HAP-1 (cell line): ENCODE measurements at regions not wholly inside any gene's neighbourhood (a gene's known extent, or its start where the extent isn't known, plus 50 kb on each side); places are given as distances from the start of the nearest gene placed in this dataset.
"Not testable (repeated sequence)": the region's sequence is repeated elsewhere in the genome, so short reads cannot be mapped to it uniquely, and the experiment has no call there.

Experiments
- DNase-seq, 2 experiments: peaks; one replicate each; pipeline ENCODE4 v3.0.0-alpha.2; 2016 to 2020; ENCODE audit warnings: low spot score in 2 of 2
- H3K27me3 ChIP-seq: fragments of 250-450 bp; sonication (Bioruptor Pico); 2 replicates; pipeline ENCODE4 v1.5.1; 2020; ENCODE audit warnings: low read depth, mild to moderate bottlenecking, moderate library complexity
- H3K36me3 ChIP-seq: fragments of 250-450 bp; sonication (Bioruptor Pico); replicated peaks from 2 replicates; pipeline ENCODE4 v1.5.1; 2020; ENCODE audit warnings: mild to moderate bottlenecking
- H3K4me1 ChIP-seq: fragments of 250-450 bp; sonication (Bioruptor Pico); 2 replicates; pipeline ENCODE4 v1.5.1; 2020; ENCODE audit warnings: mild to moderate bottlenecking
- H3K4me3 ChIP-seq: fragments of 250-450 bp; sonication (Bioruptor Pico); 2 replicates; pipeline ENCODE4 v1.5.1; 2020; ENCODE audit warnings: mild to moderate bottlenecking, moderate library complexity
- H3K9me3 ChIP-seq: fragments of 250-450 bp; sonication (Bioruptor Pico); 2 replicates; pipeline ENCODE4 v1.5.1; 2020; ENCODE audit warnings: mild to moderate bottlenecking, moderate library complexity
- in situ Hi-C: fragments of 300-500 bp; cut with MboI; formaldehyde crosslinking; loops from 3 replicates; pipeline ENCODE4 v1.14.3; 2020; ENCODE audit warnings: low sequenced_read_pairs, inconsistent platforms, mixed read lengths

DNA sequence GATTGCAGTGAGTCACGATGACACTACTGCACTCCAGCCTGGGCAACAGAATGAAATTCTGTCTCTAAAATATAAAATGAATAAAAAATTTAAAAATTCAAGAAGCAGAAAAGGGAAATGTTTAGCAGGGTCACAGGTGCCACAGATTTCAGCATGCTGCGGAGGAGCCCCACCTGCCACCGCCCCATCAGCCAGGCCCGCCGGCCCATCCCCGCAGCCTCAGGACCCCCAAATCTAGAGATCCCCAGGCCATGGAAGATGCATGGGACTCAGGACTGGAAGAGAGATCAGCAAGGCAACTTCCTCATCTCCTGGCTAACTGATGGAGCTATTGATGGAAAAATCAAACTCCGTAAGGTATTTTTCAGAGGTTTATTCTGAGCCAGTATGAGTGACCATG lies 208.2 kb downstream of the UQCRFS1 start:
- Histone ChIP-seq H3K27me3 (no peaks in the 10 kb centered on the region), H3K4me3 (no peak overlapping the region), H3K9me3 (no peaks in the 10 kb centered on the region; the same call in 1 of the 2 replicates), H3K4me1 (no peaks in the 10 kb centered on the region), H3K36me3 (no peaks in the 10 kb centered on the region)
- in situ Hi-C loops, result no loop called here
- no peak for DNase-seq

DNA sequence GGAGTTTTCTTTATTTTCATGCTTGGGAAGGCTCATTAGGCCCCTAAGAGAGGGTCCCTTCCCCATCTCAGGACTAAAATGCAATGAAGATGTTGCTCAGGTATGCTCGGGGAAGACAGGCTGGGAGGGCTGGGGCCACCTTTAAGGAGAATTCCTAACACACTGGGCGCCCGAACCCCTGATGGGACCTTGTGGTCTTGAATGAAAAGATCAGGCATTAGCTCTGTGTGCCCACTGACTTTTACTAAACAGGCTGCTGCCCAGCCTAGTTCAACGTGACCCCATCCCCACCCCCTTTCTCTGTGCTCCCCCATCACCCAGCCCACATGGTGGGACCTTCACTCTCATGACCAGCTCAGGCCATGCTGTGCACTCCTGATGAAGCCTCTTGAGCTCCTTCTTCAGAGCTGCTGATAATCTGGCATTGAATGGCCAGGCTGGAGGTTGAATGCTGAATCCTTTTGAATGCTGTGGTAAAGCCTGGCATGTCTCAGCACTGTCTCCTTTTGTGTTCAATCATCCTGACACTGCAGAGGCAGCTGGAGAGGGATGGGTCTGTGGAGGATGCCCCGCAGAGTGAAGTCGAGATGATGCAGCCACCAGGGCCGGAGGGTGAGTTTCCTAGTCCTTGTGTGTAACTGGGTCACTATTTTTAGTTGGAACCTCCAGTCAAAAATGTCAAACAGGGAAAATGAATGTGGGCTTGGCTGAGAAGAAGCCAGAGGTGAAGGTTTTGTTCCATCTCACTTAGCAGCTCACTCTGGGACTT lies 209.1 kb downstream of the UQCRFS1 start:
- DNase-seq, result no peak
- H3K4me3 ChIP-seq, result no peak overlapping the region
- in situ Hi-C loops, result no loop called here
- no peaks in the 10 kb centered on the region for H3K4me1 ChIP-seq
- H3K9me3 ChIP-seq, result no peaks in the 10 kb centered on the region; the same call in 1 of the 2 replicates
- H3K27me3 ChIP-seq, result no peaks in the 10 kb centered on the region
- no peaks in the 10 kb centered on the region for H3K36me3 ChIP-seq

DNA sequence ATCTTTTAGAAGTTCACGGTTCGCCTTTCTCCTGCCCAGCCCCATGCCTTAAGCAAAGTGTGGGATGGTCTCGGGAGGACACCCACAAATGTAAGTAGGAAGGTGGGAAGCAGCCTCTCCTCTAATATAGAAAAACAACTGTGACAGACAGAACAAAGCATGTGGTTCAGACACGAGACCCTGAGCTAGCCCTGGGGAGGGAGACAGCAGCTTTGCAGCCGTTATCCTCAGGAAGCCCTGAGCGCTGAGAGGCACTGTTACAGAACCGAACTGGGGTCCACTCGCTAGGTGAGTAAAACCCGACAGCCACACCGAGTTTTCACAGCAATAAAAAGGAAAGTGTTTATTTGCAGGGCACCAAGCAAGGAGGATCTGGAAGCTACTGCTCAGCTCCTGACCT lies 210.6 kb downstream of the UQCRFS1 start:
- no peaks in the 10 kb centered on the region; the same call in 1 of the 2 replicates for H3K9me3 ChIP-seq
- no peaks in the 10 kb centered on the region for H3K4me1 ChIP-seq
- in situ Hi-C loops, result no loop called here
- H3K27me3 ChIP-seq, result no peaks in the 10 kb centered on the region
- H3K4me3 ChIP-seq, result no peak overlapping the region
- no peak for DNase-seq
- H3K36me3 ChIP-seq, result no peaks in the 10 kb centered on the region

DNA sequence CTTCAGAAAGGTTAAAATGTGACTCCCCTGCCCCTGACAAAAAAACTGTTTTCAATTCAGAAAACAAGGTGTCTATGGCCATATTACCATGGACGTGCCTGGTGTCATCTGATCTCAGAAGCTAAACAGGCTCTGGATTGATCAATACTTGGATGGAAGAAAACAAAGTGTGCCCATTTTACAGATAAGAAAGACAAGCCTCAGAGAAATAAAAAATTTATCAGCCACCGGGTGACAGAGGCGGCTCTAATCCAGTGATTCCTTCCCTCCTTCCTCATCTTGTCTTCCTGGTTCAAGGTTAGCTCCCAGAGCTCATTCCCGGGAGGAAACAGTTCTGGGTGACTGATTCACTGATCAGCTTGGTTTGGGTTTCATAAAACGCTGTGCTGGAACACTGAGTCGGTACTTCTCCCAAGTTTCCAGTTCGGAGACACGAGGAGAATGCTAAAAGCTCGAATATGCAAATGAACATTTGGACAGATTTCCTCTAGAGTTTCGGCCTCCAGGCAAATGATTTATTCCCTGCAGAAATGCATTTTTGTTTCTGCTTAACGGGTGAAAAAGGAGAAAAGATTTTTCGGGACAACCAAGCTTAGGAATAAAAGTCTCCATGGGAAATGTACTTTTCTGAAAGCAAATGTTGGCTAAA lies 211.2 kb downstream of the UQCRFS1 start:
- in situ Hi-C loops, result no loop called here
- H3K4me3 ChIP-seq, result no peak overlapping the region
- no peaks in the 10 kb centered on the region for H3K27me3 ChIP-seq
- no peaks in the 10 kb centered on the region for H3K4me1 ChIP-seq
- H3K9me3 ChIP-seq, result no peaks in the 10 kb centered on the region
- DNase-seq, result no peak
- no peaks in the 10 kb centered on the region for H3K36me3 ChIP-seq

DNA sequence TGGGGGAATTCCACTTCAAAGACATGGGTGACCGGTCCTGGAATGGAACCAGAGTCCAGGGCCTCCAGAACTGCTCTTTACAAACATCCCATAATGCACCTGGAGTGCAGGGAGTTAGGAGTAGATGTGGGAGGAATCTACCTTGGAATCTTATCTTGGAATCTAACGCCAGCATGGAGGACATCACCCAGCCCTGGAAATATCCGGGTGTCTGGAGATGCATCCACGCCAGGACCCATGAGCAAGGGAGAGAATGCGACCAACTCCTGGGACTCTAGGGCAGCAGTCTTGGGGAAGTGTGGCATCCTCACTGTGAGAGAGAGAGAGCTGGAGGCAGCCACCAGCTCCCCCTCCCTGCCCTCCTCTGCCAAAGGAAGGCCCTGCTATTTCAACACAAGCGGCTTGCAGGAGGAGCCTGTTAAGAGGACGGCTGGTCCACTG lies 211.8 kb downstream of the UQCRFS1 start:
- no peaks in the 10 kb centered on the region for H3K4me1 ChIP-seq
- H3K36me3 ChIP-seq, result no peaks in the 10 kb centered on the region
- no peaks in the 10 kb centered on the region for H3K9me3 ChIP-seq
- H3K4me3 ChIP-seq, result no peak overlapping the region
- H3K27me3 ChIP-seq, result no peaks in the 10 kb centered on the region
- DNase-seq, result no peak
- in situ Hi-C loops, result no loop called here

DNA sequence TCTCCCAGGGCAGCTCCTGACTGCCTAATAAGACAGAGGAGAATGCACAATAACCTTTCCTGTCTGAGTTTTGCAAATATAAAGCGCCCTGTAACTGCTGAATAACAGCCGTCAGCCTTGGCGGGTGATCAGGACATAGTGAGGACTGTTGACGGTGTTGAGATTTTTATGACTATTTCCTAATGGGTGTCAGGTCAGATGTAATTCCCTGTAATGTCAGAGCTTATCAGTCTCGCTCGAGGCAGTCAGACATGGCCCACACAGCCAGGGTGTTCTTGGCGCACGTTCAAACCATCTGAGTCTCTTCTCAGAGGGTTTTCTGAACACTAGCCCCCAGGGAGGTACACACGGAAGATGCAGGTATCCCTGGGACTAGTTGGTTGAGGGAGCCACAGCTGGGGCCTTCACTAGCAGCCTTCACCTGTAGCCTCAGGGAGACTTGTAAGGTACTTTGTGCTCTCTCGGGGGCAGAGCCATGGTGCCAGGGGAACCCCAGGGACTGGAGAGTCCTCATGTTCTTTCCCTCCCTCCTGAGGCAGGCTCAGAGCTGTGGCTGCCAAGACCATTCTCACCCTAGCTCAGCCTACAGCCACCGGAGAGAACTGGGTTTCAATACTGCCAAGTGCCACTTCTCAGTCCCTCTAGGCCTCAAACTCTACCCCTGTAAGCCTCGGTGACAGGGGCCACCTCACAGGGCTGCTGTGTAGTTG lies 213.1 kb downstream of the UQCRFS1 start:
- in situ Hi-C loops, result no loop called here
- H3K36me3 ChIP-seq, result no peaks in the 10 kb centered on the region
- H3K9me3 ChIP-seq, result no peaks in the 10 kb centered on the region
- no peak overlapping the region for H3K4me3 ChIP-seq
- no peak for DNase-seq
- no peaks in the 10 kb centered on the region for H3K27me3 ChIP-seq
- H3K4me1 ChIP-seq, result no peaks in the 10 kb centered on the region

DNA sequence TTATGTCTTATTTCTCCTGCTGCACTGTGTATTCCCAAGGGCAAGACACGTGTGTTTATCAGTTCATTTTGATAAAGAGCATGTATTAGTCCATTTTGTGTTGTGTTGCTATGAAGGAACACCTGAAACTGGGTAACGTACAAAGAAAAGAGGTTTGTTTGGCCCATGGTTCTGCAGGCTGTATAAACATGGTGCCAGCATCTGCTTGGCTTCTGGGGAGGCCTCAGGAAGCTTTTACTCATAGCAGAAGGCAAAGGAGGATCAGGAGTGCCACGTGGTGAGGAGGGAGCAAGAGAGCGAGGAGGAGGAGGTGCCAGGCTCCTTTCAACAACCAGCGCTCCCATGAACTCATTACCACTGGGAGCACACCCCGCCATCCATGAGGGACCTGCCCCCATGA lies 214.0 kb downstream of the UQCRFS1 start:
- H3K4me1 ChIP-seq, result no peaks in the 10 kb centered on the region
- H3K27me3 ChIP-seq, result no peaks in the 10 kb centered on the region
- no peaks in the 10 kb centered on the region for H3K36me3 ChIP-seq
- no peak for DNase-seq
- in situ Hi-C loops, result no loop called here
- H3K4me3 ChIP-seq, result no peak overlapping the region
- no peaks in the 10 kb centered on the region for H3K9me3 ChIP-seq

DNA sequence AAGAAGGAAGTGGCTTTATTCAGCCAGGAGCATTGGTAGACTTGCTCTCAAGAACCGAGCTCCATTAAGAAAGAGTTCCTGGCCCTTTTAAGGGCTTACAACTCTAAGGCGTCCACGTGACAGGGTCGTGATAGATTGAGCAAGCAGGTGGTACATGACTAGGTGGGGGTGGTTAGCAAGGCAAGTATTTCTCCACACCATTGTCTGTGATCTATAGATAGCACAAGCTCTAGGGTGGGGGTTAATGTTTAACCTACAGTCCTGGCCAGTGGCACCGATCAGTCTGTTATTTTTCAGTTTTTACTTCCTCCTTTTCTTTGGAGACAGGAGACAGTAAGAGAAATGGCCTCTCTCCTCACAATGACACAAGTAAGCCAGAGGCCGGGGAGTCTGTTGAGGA lies 215.1 kb downstream of the UQCRFS1 start:
- in situ Hi-C loops, H3K9me3 ChIP-seq, H3K4me1 ChIP-seq, DNase-seq, H3K27me3 ChIP-seq, H3K4me3 ChIP-seq, H3K36me3 ChIP-seq: not testable (repeated sequence)

DNA sequence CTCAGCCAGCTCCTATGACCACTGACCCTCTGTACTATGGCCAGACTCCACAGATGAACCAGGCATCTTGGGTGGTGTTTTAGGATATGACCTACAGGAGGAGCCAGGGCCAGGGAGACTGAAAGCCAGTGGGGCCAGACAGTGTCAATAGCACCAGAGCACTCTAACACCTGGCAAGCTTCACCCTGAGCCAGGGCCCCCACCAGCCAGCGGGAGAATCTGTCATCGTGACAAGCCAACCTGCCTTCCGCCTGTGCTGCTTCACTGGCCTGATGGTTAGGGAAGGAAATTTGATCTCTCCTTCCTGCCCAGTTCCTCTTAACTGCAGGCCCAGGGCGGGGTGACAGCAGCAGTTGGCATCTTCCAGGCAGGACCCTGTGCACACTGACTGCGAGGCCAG lies 222.4 kb downstream of the UQCRFS1 start:
- Histone ChIP-seq H3K4me1 (no peaks in the 10 kb centered on the region), H3K36me3 (no peaks in the 10 kb centered on the region), H3K4me3 (no peak overlapping the region), H3K27me3 (no peaks in the 10 kb centered on the region), H3K9me3 (no peaks in the 10 kb centered on the region; the same call in 1 of the 2 replicates)
- no peak for DNase-seq
- in situ Hi-C loops, result no loop called here

DNA sequence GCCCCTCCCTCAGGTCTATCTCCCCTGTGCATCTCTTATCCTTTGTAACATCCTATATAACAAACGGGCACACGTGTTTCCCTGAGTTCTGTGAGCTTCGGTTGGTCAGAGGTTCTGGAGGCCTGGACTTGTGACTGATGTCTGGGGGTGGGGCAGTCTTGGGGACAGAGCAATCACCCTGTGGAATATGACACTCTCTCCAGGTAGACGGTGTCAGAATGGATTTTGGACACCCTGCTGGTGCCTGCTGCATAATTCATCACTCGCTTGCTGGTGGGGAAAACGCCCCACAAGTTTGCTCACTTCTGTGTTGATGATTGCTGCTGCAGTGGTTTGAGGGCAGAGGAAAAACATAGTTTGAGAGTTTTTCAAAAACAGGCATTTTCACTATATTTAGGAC lies 223.2 kb downstream of the UQCRFS1 start:
- Histone ChIP-seq H3K4me3 (no peak overlapping the region), H3K4me1 (no peaks in the 10 kb centered on the region), H3K27me3 (no peaks in the 10 kb centered on the region), H3K36me3 (no peaks in the 10 kb centered on the region), H3K9me3 (no peaks in the 10 kb centered on the region; the same call in 1 of the 2 replicates)
- no peak for DNase-seq
- in situ Hi-C loops, result no loop called here

DNA sequence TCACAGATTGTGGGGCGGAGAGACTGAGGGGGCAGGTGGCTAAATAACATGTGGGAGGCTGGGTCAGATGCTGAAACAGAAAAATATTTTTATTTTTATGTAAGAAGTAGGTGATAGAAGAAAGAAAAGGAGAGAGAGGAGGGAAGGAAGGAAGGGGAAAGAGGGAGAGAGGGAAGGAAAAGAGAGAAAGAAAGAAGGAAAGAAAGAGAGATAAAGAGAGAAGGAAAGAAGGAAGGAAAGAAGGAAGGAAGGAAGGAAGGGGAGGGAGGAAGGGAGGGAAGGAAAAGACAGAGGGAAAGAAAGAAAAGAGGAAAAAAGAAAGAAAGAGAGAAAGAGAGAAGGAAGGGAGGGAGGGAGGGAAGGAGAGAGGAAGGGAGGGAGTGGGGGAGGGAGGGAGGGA lies 224.9 kb downstream of the UQCRFS1 start:
- H3K36me3 ChIP-seq, result no peaks in the 10 kb centered on the region
- H3K4me3 ChIP-seq, result no peak overlapping the region
- no peak for DNase-seq
- no peaks in the 10 kb centered on the region for H3K4me1 ChIP-seq
- in situ Hi-C loops, result no loop called here
- H3K27me3 ChIP-seq, result no peaks in the 10 kb centered on the region
- H3K9me3 ChIP-seq, result no peaks in the 10 kb centered on the region; the same call in 1 of the 2 replicates

DNA sequence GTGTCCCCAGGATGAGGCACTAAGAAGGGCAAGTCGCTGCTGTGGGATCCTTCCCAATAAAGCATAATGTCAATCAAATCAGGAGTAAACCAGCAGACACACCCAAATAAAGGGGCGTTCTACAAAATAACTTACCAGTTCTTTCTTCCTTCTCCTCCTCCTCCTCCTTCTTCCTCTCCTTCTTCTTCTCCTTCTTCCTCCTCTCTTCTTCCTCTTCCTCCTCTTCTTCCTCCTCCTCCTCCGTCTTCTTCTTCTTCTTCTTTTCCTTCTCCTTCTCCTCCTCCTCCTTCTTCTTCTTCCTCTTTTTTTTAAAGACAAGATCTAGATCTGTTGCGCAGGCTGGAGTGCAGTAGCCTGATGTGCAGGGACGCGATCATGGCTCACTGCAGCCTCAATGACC lies 225.8 kb downstream of the UQCRFS1 start:
- H3K27me3 ChIP-seq, result no peaks in the 10 kb centered on the region
- no peak for DNase-seq
- in situ Hi-C loops, result no loop called here
- no peaks in the 10 kb centered on the region for H3K4me1 ChIP-seq
- H3K9me3 ChIP-seq, result no peaks in the 10 kb centered on the region; the same call in 1 of the 2 replicates
- no peak overlapping the region for H3K4me3 ChIP-seq
- no peaks in the 10 kb centered on the region for H3K36me3 ChIP-seq

DNA sequence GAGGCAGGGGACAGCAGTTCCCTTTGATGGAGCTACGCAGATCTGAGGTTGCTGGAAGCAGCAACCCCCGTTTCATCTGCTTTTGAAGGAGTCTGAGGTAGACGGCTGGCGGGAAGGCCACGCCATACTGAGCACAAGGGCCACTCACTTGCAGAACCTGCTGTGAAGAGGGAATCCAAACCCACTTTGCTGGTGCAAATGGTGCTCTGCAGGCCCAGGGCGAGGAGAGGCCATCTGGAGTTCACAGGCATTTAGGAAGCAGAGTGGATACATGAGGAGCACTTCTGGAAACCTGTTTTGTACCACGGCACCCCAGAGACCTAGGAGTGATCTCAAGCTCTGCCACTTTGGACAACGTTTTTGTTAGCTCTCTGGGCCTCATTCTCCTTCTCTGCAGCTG lies 227.8 kb downstream of the UQCRFS1 start:
- in situ Hi-C loops, result no loop called here
- Histone ChIP-seq H3K4me3 (no peak overlapping the region), H3K4me1 (no peaks in the 10 kb centered on the region), H3K36me3 (no peaks in the 10 kb centered on the region), H3K27me3 (no peaks in the 10 kb centered on the region), H3K9me3 (no peaks in the 10 kb centered on the region)
- no peak for DNase-seq

DNA sequence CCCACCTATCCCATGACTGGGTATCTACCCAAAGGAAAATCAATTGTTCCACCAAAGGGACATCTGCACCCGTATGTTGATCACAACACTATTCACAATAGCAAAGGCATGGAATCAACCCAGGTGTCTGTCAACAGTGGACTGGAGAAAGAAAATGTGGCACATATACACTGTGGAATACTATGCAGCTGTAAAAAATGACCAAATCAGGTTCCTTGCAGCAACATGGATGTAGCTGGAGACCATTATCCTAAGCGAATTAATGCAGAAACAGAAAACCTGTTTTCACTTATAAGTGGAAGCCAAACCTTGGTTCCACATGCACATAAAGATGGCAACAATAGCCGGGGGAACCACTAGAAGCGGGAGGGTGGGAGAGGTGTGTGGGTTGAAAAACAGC lies 228.6 kb downstream of the UQCRFS1 start:
- in situ Hi-C loops, result no loop called here

More for the DNA sequence above, 228.6 kb downstream of the UQCRFS1 start:
- Histone ChIP-seq H3K4me3 (no peak overlapping the region), H3K27me3 (no peaks in the 10 kb centered on the region), H3K4me1 (no peaks in the 10 kb centered on the region), H3K9me3 (no peaks in the 10 kb centered on the region), H3K36me3 (no peaks in the 10 kb centered on the region)
- no peak for DNase-seq
